Stimulated activated CD8-positive, alpha-beta memory T cell treated with anti-CD3 and anti-CD28 coated beads, Interleukin-4, amount 100 ng/mL, for 24 hours (primary cell): ENCODE measurements at regions not wholly inside any gene's neighbourhood (a gene's known extent, or its start where the extent isn't known, plus 50 kb on each side); places are given as distances from the start of the nearest gene placed in this dataset.
"Not testable (repeated sequence)": the region's sequence is repeated elsewhere in the genome, so short reads cannot be mapped to it uniquely, and the experiment has no call there.

Experiments
- DNase-seq: peaks from one replicate; pipeline ENCODE4 v3.0.0-alpha.2; 2020; ENCODE audit warnings: low read depth

DNA sequence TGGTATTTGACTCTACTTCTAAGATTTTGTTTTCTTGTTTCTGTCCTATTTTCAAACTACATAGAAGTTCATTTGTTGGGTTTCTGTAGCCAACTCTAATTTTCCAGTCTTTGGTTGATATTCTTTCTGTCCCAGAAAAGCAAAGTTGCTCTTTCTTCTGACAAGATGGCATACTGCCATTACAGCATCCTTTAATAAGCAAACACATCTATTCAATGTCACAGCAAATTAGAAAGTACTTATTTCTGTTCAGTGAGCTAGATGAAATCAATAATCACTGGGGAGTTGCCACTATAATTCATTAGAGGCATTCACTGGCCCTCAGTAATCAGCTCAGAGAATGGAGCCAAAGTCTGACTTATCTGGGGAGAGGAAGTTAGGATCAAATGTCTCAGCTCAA, 1258.0 kb upstream of the IGFBP7 start:
- DNase-seq: no peak

- DNase-seq: no peak
Measured at GRCh38 chr4:58360354-58361133, 1250.4 kb upstream of the IGFBP7 start.

- DNase-seq: no peak
Measured at GRCh38 chr4:58359590-58359989, 1249.4 kb upstream of the IGFBP7 start.

DNA sequence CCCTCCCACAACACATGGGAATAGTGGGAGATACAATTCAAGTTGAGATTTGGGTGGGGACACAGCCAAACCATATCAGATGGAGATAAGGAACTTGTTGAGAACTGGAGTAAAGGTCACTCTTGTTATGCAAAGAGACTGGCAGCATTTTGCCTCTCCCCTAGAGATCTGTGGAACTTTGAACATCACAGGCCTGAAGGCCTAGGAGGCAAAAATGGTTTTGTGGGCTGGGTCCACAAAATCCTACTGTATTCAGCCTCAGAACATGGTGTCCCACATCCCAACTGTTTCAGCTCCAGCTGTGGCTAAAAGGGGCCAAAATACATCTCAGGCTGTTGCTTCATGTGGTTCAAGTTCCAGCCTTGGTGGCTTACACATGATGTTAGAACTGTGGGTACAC, 1247.8 kb upstream of the IGFBP7 start:
- DNase-seq: no peak

GRCh38 chr4:58325070-58325469, 1214.9 kb upstream of the IGFBP7 start:
- no peak for DNase-seq

DNA sequence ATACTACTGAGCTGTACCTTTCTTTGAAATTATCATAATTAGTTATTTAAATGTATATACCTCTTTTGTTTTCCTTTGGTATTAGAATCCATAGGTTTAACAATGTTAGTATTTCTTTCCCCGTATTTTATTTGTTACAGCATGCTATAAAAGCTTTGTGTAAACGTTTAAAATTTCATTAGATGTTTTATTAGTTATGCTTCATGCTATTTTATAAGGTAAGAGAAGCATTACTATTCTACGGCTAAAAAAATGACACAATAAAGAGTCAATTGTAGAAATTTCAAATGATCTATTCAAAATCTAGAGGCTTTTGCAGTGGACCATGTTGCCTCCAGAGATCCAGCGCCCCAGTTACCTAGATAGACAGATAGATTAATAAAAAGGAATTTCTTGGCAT, 1203.3 kb upstream of the IGFBP7 start:
- DNase-seq: no peak

DNA sequence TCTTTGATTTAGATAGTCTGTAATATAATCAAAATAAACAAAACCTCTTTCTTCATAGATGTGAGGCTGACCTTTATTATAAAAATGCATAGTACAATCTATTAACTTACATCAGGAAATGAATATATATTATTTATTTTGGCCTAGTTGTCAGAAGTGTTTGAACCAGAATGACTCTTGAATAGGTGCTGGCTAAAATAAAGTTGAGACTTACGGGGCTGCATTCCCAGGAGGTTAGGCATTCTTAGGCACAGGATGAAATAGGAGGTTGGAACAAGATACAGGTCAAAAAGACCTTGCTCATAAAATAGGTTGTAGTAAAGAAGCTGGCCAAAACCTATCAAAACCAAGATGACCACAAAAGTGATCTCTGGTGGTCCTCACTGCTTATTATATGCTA, 1193.3 kb upstream of the IGFBP7 start:
- DNase-seq: no peak

- no peak for DNase-seq
Measured at GRCh38 chr4:58301376-58301999, 1191.3 kb upstream of the IGFBP7 start.

DNA sequence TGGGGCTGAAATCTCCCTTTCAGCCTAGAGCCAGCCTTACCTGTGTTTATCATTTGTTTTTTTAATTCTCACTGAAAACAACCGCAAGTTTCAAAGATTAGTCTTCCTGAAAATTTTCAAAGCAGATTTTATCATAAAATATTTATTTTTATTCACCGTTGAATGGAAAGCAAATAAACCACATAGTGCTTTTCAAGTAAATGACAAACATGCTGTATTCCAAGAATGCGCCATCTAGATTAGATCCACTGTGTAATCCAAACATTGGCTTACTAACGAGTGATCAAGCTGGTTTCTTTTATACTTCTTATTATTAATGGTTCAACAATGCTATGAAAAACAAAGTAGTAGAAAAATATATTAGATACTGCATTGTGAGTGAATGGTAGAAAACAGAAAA, 1176.2 kb upstream of the IGFBP7 start:
- no peak for DNase-seq

GRCh38 chr4:58280928-58281327, 1170.7 kb upstream of the IGFBP7 start:
- DNase-seq: not testable (repeated sequence)

DNA sequence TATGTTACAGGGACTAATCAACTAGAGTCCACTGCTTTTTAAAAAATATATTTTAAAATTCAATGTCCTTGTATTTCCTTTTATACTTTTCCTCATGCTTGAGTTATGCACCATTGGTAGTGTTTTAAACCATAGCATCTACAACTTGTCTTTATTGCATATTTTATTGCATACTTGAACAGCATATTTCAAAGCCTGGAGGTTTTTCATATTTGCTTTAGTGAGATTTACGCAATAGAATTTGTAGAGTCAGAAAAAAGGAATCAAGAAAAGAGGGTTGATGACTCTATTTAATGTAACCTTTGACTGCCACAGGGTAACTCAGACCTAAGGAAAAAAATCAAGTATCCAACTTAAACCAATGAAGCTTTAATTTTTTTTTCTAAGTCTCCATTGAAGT, 1165.7 kb upstream of the IGFBP7 start:
- DNase-seq: no peak

DNA sequence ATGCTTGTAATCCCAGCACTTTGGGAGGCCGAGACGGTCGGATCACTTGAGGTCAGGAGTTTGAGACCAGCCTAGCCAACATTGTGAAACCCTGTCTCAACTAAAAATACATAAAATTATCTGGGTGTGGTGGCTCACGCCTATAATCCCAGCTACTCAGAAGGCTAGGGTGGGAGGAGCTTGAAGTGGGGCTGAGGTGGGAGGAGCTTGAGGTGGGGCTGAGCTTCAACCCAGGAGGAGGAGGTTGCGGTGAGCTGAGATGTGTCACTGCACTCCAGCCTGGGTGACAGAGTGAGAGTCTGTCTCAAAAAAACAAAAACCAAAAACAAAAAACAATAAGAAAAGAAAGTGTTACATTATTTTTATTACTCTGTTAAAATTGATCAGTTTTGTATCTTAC, 1164.4 kb upstream of the IGFBP7 start:
- DNase-seq: no peak

GRCh38 chr4:58272311-58272710, 1162.1 kb upstream of the IGFBP7 start:
- no peak for DNase-seq

GRCh38 chr4:58265734-58266133, 1155.5 kb upstream of the IGFBP7 start:
- no peak for DNase-seq

DNA sequence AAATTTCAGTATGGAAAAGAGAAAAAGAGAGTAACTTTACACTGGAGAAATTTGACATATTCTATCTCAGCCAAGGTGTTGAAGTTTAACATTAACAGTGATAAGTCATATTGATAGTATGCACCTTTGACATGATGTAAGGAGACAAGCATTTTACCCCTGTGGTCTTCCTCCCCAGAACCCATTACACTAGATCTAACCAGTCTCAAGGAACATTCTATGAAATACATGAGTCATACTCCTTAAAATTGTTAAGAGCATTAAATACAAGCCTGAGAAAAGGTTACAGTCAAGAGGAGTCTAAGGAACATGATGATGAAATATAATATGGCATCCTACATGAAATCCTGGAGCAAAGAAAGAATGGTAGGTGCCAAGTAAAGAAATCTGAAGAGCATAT, 1151.3 kb upstream of the IGFBP7 start:
- DNase-seq: no peak

DNA sequence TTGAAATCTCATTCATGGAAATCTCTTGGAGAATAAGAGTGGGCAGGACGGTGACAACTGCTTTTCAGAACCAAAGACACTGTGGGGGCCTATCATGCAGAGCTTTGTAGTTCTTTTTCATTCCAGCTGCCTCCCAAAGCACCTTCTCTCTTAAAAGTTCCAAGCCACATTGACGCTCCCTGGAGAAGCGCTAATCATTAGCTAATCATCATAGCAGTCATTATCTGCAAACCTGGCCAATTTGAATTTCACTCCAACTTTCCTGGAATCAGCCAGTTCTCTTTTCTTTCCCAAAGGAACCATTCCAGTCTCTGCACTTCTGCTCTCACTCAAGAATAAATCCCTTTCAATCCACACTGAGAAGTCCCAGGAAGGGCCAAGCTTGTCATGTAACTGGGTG, 1144.1 kb upstream of the IGFBP7 start:
- no peak for DNase-seq

GRCh38 chr4:58252656-58253055, 1142.5 kb upstream of the IGFBP7 start:
- no peak for DNase-seq

- DNase-seq: no peak
Measured at GRCh38 chr4:58247792-58248191, 1137.6 kb upstream of the IGFBP7 start.

- DNase-seq: no peak
Measured at GRCh38 chr4:58225460-58225859, 1115.3 kb upstream of the IGFBP7 start.

GRCh38 chr4:58219179-58219578, 1109.0 kb upstream of the IGFBP7 start:
- no peak for DNase-seq

DNA sequence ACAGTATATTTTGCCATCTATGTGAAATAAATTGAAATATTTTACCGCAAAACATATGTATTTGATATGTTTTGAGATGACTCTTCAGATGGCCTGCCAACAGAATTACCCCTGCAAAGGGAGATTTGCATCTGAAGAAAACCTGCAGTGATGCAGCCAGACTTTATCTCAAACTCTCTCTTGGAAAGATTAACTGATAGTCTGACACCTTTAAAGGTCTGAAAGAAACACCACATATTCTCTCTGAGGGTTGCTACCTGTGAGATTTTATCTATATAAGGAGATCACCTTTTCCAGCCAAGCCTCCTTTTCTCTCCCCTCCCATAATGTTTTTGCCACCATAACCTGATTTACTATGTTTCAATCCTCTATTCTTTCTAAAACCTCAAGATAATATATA, 1106.3 kb upstream of the IGFBP7 start:
- DNase-seq: no peak

DNA sequence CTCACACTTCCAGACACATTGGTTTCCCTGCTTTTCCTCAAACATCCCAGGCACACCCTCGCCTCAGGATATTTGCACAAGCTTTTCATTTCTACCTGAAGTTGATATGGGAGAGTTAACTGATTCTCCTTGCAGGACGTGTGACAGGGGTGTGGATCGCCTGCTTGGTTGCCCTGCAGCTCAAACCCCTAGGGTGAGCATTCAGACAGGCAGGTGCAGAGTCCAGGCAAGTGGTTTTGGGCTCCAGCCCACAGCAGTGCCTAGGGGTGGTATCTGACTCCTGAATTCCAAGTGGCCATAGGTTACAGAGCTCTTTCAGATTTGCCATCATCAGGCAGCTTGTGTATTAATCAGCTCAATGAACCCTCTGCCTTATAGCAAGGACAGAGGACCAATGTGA, 1104.2 kb upstream of the IGFBP7 start:
- DNase-seq: no peak

- DNase-seq: no peak
Measured at GRCh38 chr4:58209551-58209950, 1099.4 kb upstream of the IGFBP7 start.

DNA sequence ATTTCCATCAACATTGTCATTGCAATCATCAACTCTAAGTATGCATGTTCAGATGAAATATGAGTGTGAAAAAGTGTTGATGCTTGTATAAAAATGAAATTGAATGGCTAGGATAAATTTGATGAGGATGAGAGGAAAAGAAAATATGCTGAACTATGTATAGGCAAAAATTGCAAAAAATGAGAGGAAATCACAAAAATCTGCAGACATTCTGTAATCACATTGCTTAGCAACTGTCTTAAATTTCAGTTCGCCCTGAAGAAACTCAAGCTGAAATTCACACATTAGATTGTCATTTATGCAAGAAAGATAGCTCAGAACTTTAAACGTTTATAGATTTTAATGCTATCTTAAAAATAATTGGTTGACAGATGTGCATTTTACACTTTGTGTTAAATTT, 1098.8 kb upstream of the IGFBP7 start:
- no peak for DNase-seq
